GM12891 (cell line): ENCODE measurements at regions not wholly inside any gene's neighbourhood (a gene's known extent, or its start where the extent isn't known, plus 50 kb on each side); places are given as distances from the start of the nearest gene placed in this dataset.

Source experiments
- PAX5 ChIP-seq: IDR thresholded peaks from 2 replicates; pipeline ENCODE4 v1.6.1; 2011; ENCODE audit warnings: low read length, moderate library complexity, mild to moderate bottlenecking; ENCODE audit not compliant: insufficient read depth, severe bottlenecking
- POLR2A ChIP-seq: IDR thresholded peaks from 2 replicates; pipeline ENCODE4 v1.6.1; 2011; ENCODE audit warnings: low read depth, low read length, control low read depth
- POLR2AphosphoS5 ChIP-seq: IDR thresholded peaks from 2 replicates; pipeline ENCODE4 v1.6.1; 2011; ENCODE audit warnings: low read depth, low read length, control low read depth
- POU2F2 ChIP-seq: IDR thresholded peaks from 2 replicates; pipeline ENCODE4 v1.6.1; 2011; ENCODE audit warnings: low read depth, mild to moderate bottlenecking, control low read depth, low read length, moderate library complexity
- SPI1 ChIP-seq: IDR thresholded peaks from 2 replicates; pipeline ENCODE4 v1.6.1; 2011; ENCODE audit warnings: low read depth, low read length, control low read depth
- TAF1 ChIP-seq: IDR thresholded peaks from 2 replicates; pipeline ENCODE4 v1.6.1; 2011; ENCODE audit warnings: low read depth, low read length, control low read depth

- TF ChIP-seq POLR2A (no peak), TAF1 (no peak), POLR2AphosphoS5 (no peak), PAX5 (no peak), SPI1 (no peak), POU2F2 (no peak)
Observed at GRCh38 chr5:45093377-45093776, 284.6 kb downstream of the MRPS30 start.
